Astrocyte (in vitro differentiated cells and primary cell): ENCODE measurements at regions not wholly inside any gene's neighbourhood (a gene's known extent, or its start where the extent isn't known, plus 50 kb on each side); places are given as distances from the start of the nearest gene placed in this dataset.

Source experiments
- DNase-seq: peaks from one replicate; pipeline ENCODE4 v3.0.0-alpha.2; 2010; ENCODE audit warnings: low read depth
- FAIRE-seq: peaks from 2 replicates; lab custom pipeline; 2011; peaks lifted over from hg19 to GRCh38; lab: Jason Lieb, UNC
- H2AFZ ChIP-seq: 2 replicates; pipeline ENCODE4 v1.6.0; 2012; ENCODE audit warnings: low read depth, low read length, inconsistent platforms
- H3K27ac ChIP-seq: 2 replicates; pipeline ENCODE4 v1.5.1; 2011; ENCODE audit warnings: low read depth, low read length, inconsistent platforms
- H3K27me3 ChIP-seq: 2 replicates; pipeline ENCODE4 v1.6.0; 2011; ENCODE audit warnings: low read length, inconsistent platforms; ENCODE audit not compliant: insufficient read depth
- H3K36me3 ChIP-seq: 2 replicates; pipeline ENCODE4 v1.5.1; 2011; ENCODE audit warnings: low read length, inconsistent platforms; ENCODE audit not compliant: insufficient read depth
- H3K4me1 ChIP-seq: 2 replicates; pipeline ENCODE4 v1.5.1; 2011; ENCODE audit warnings: low read length, inconsistent platforms; ENCODE audit not compliant: insufficient read depth
- H3K4me2 ChIP-seq: 2 replicates; pipeline ENCODE4 v1.6.0; 2012; ENCODE audit warnings: low read length, inconsistent platforms
- H3K4me3 ChIP-seq: 2 replicates; pipeline ENCODE4 v1.5.1; 2011; ENCODE audit warnings: low read depth, mild to moderate bottlenecking, low read length, inconsistent platforms; ENCODE audit not compliant: insufficient read depth
- H3K79me2 ChIP-seq: 2 replicates; pipeline ENCODE4 v1.6.0; 2012; ENCODE audit warnings: mild to moderate bottlenecking, low read length, inconsistent platforms; ENCODE audit not compliant: insufficient read depth
- H3K9ac ChIP-seq: 2 replicates; pipeline ENCODE4 v1.6.0; 2012; ENCODE audit warnings: mild to moderate bottlenecking, low read length, inconsistent platforms
- H3K9me3 ChIP-seq: 2 replicates; pipeline ENCODE4 v1.5.1; 2012; ENCODE audit warnings: low read depth, mild to moderate bottlenecking, low read length, inconsistent platforms; ENCODE audit not compliant: insufficient read depth
- H4K20me1 ChIP-seq: 2 replicates; pipeline ENCODE4 v1.6.0; 2012; ENCODE audit warnings: low read length, inconsistent platforms; ENCODE audit not compliant: insufficient read depth
- H3K27ac Mint-ChIP-seq: one replicate; pipeline ENCODE4 v1.8.0; 2021; ENCODE audit warnings: mild to moderate bottlenecking, mixed read lengths; ENCODE audit not compliant: unreplicated experiment
- H3K27me3 Mint-ChIP-seq: one replicate; pipeline ENCODE4 v1.8.0; 2021; ENCODE audit warnings: low read depth, mixed read lengths; ENCODE audit not compliant: unreplicated experiment
- H3K36me3 Mint-ChIP-seq: one replicate; pipeline ENCODE4 v1.8.0; 2021; ENCODE audit warnings: low read depth, mixed read lengths; ENCODE audit not compliant: unreplicated experiment
- H3K4me1 Mint-ChIP-seq: one replicate; pipeline ENCODE4 v1.8.0; 2021; ENCODE audit warnings: low read depth, mixed read lengths; ENCODE audit not compliant: unreplicated experiment
- H3K4me3 Mint-ChIP-seq: one replicate; pipeline ENCODE4 v1.8.0; 2021; ENCODE audit warnings: mild to moderate bottlenecking, moderate library complexity, mixed read lengths; ENCODE audit not compliant: unreplicated experiment
- H3K9me3 Mint-ChIP-seq: one replicate; pipeline ENCODE4 v1.8.0; 2021; ENCODE audit warnings: mild to moderate bottlenecking, mixed read lengths; ENCODE audit not compliant: unreplicated experiment
- EZH2 ChIP-seq: IDR thresholded peaks from 2 replicates; pipeline ENCODE4 v1.6.1; 2012; ENCODE audit warnings: mild to moderate bottlenecking, low read length, inconsistent platforms; ENCODE audit not compliant: insufficient read depth
- TF ChIP-seq, protein P1 (sequence below): IDR thresholded peaks from 2 replicates; pipeline ENCODE4 v1.5.1; 2011; ENCODE audit warnings: low read depth, mild to moderate bottlenecking, inconsistent platforms, low read length, moderate library complexity; ENCODE audit not compliant: insufficient read depth

DNA sequence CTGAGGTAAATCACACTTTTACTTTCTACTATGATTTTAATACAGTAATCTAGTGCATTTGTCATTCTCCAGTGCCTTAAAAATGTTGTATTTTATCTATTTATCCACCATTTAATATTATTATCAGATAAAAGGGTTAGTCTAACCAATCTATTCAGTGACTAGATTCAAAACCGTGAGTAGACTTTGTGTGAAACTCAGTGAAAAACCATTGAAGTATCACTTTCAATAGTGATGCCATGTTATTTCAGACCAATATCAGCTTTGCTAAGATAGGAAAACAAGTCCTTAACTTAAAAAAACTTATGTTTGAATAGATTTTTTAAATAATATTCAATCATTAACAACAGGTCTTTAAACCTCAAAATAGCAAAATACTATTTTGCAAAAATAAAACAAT lies 1628.7 kb downstream of the REEP3 start:
- Mint-ChIP-seq H3K27ac (no peak overlapping the region), H3K9me3 (no peaks in the 10 kb centered on the region), H3K36me3 (no peaks in the 10 kb centered on the region), H3K4me1 (no peaks in the 10 kb centered on the region), H3K27me3 (no peaks in the 10 kb centered on the region), H3K4me3 (no peak overlapping the region)
- Histone ChIP-seq H3K36me3 (no peaks in the 10 kb centered on the region), H2AFZ (no peak overlapping the region), H3K4me1 (no peaks in the 10 kb centered on the region), H3K4me3 (no peak overlapping the region), H3K9ac (no peak overlapping the region), H3K27ac (no peak overlapping the region), H3K9me3 (no peaks in the 10 kb centered on the region), H3K27me3 (no peaks in the 10 kb centered on the region), H3K4me2 (no peak overlapping the region), H4K20me1 (no peaks in the 10 kb centered on the region), H3K79me2 (no peaks in the 10 kb centered on the region)
- TF ChIP-seq EZH2: no peak
- TF ChIP-seq, protein P1, sequence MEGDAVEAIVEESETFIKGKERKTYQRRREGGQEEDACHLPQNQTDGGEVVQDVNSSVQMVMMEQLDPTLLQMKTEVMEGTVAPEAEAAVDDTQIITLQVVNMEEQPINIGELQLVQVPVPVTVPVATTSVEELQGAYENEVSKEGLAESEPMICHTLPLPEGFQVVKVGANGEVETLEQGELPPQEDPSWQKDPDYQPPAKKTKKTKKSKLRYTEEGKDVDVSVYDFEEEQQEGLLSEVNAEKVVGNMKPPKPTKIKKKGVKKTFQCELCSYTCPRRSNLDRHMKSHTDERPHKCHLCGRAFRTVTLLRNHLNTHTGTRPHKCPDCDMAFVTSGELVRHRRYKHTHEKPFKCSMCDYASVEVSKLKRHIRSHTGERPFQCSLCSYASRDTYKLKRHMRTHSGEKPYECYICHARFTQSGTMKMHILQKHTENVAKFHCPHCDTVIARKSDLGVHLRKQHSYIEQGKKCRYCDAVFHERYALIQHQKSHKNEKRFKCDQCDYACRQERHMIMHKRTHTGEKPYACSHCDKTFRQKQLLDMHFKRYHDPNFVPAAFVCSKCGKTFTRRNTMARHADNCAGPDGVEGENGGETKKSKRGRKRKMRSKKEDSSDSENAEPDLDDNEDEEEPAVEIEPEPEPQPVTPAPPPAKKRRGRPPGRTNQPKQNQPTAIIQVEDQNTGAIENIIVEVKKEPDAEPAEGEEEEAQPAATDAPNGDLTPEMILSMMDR: no peak
- no peak for FAIRE-seq
- no peak for DNase-seq

DNA sequence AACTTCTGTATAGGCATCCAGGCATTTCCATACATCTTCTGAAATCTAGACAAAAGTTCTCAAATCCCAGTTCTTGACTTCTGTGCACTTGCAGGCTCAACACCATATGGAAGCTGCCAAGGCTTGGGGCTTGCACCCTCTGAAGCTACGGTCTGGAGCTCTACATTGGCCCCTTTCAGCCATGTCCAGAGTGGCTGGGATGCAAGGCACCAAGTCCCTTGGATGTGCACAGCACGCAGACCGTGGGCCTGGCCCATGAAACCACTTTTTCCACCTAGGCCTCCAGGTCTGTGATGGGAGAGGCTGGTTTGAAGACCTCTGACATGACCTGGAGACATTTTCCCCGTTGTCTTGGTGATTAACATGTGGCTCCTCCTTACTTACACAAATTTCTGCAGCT lies 1645.1 kb downstream of the REEP3 start:
- no peak for FAIRE-seq
- no peaks in the 10 kb centered on the region for H4K20me1 ChIP-seq
- H3K9ac ChIP-seq: no peak overlapping the region
- no peaks in the 10 kb centered on the region for H3K27me3 ChIP-seq
- H3K4me2 ChIP-seq: no peak overlapping the region
- no peaks in the 10 kb centered on the region for H3K9me3 ChIP-seq
- H3K4me1 ChIP-seq: no peaks in the 10 kb centered on the region
- Mint-ChIP-seq H3K27ac (no peak overlapping the region), H3K4me1 (no peaks in the 10 kb centered on the region), H3K27me3 (no peaks in the 10 kb centered on the region), H3K9me3 (no peaks in the 10 kb centered on the region), H3K4me3 (no peak overlapping the region), H3K36me3 (no peaks in the 10 kb centered on the region)
- no peak overlapping the region for H2AFZ ChIP-seq
- H3K79me2 ChIP-seq: no peaks in the 10 kb centered on the region
- no peaks in the 10 kb centered on the region for H3K36me3 ChIP-seq
- H3K27ac ChIP-seq: no peak overlapping the region
- no peak overlapping the region for H3K4me3 ChIP-seq
- DNase-seq: no peak
- no peak for TF ChIP-seq EZH2
- TF ChIP-seq, protein P1: no peak

DNA sequence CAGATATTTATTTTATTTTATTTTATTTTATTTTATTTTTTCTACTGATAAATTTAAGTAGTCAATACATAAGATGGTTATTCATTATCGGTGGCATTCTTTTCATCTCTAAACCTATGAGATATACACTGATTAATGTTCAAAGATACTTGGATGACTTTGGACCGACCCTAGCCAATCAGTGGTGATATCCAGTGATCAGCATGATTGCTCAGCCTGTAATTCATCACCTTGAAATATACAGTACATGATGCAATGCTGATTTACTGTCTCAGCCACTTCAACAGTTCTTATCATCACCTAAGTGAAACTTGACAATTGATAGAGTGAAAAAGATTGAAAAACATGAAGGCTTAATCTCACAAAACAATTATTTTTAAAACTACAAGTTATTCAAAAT lies 1651.0 kb downstream of the REEP3 start:
- DNase-seq: no peak
- Histone ChIP-seq H3K27me3 (no peaks in the 10 kb centered on the region), H3K9ac (no peak overlapping the region), H3K4me3 (no peak overlapping the region), H3K79me2 (no peaks in the 10 kb centered on the region), H3K36me3 (no peaks in the 10 kb centered on the region), H3K27ac (no peak overlapping the region), H3K4me1 (no peaks in the 10 kb centered on the region), H3K9me3 (no peaks in the 10 kb centered on the region), H2AFZ (no peak overlapping the region), H4K20me1 (no peaks in the 10 kb centered on the region), H3K4me2 (no peak overlapping the region)
- H3K27ac Mint-ChIP-seq: no peak overlapping the region
- no peaks in the 10 kb centered on the region for H3K9me3 Mint-ChIP-seq
- no peak for FAIRE-seq
- H3K4me3 Mint-ChIP-seq: no peak overlapping the region
- TF ChIP-seq, protein P1: no peak
- no peak for TF ChIP-seq EZH2
- no peaks in the 10 kb centered on the region for H3K4me1 Mint-ChIP-seq
- H3K27me3 Mint-ChIP-seq: no peaks in the 10 kb centered on the region
- no peaks in the 10 kb centered on the region for H3K36me3 Mint-ChIP-seq
